HG03354 (cell line): ENCODE measurements at regions not wholly inside any gene's neighbourhood (a gene's known extent, or its start where the extent isn't known, plus 50 kb on each side); places are given as distances from the start of the nearest gene placed in this dataset.

Source experiments
- ATAC-seq: cut with Tn5 transposase; IDR thresholded peaks from one replicate; pipeline ENCODE4 v1.9.1; 2021; ENCODE audit warnings: mild to moderate bottlenecking; ENCODE audit not compliant: unreplicated experiment, poor library complexity, severe bottlenecking

- ATAC-seq, result no peak
These were observed 429.0 kb upstream of the GRM3 start for GRCh38 chr7:86214734-86215133.

- ATAC-seq, result no peak
These were observed 430.7 kb upstream of the GRM3 start for GRCh38 chr7:86212976-86213375.

GRCh38 chr7:86209036-86209435 lies 434.7 kb upstream of the GRM3 start:
- ATAC-seq, result no peak

GRCh38 chr7:86207740-86208139 lies 436.0 kb upstream of the GRM3 start:
- no peak for ATAC-seq

GRCh38 chr7:86202833-86203232 lies 440.9 kb upstream of the GRM3 start:
- ATAC-seq, result no peak

- ATAC-seq, result no peak
These were observed 441.9 kb upstream of the GRM3 start for GRCh38 chr7:86201767-86202166.

- ATAC-seq, result no peak
These were observed 443.7 kb upstream of the GRM3 start for GRCh38 chr7:86199881-86200614.

GRCh38 chr7:86190351-86190750 lies 453.4 kb upstream of the GRM3 start:
- ATAC-seq, result no peak

GRCh38 chr7:86181474-86181873 lies 462.2 kb upstream of the GRM3 start:
- ATAC-seq, result no peak

GRCh38 chr7:86164827-86165226 lies 478.9 kb upstream of the GRM3 start:
- ATAC-seq, result no peak

- ATAC-seq, result no peak
These were observed 485.6 kb upstream of the GRM3 start for GRCh38 chr7:86158111-86158510.

GRCh38 chr7:86155623-86156022 lies 488.1 kb upstream of the GRM3 start:
- ATAC-seq, result no peak

- no peak for ATAC-seq
These were observed 490.8 kb upstream of the GRM3 start for GRCh38 chr7:86152926-86153325.

GRCh38 chr7:86149024-86149665 lies 494.6 kb upstream of the GRM3 start:
- no peak for ATAC-seq

- ATAC-seq, result no peak
These were observed 495.2 kb upstream of the GRM3 start for GRCh38 chr7:86148501-86148900.

- ATAC-seq, result no peak
These were observed 506.4 kb upstream of the GRM3 start for GRCh38 chr7:86137343-86137742.

GRCh38 chr7:86130268-86130667 lies 513.4 kb upstream of the GRM3 start:
- no peak for ATAC-seq

- ATAC-seq, result no peak
These were observed 520.2 kb upstream of the GRM3 start for GRCh38 chr7:86123476-86123875.

GRCh38 chr7:86094166-86094669 lies 549.5 kb upstream of the GRM3 start:
- ATAC-seq, result no peak

- no peak for ATAC-seq
These were observed 552.3 kb upstream of the GRM3 start for GRCh38 chr7:86091369-86091768.

- ATAC-seq, result no peak
These were observed 554.3 kb upstream of the GRM3 start for GRCh38 chr7:86089455-86089854.
